ENCODE measurements at regions not wholly inside any gene's neighbourhood (a gene's known extent, or its start where the extent isn't known, plus 50 kb on each side); places are given as distances from the start of the nearest gene placed in this dataset.

- intact Hi-C loops (cut with DNase I; ENCODE audit: low total_unique reads) = no loop called here
- no peaks in the 10 kb centered on the region for H3K9me3 ChIP-seq
Measured at GRCh38 chr10:128380946-128381345, 254.7 kb upstream of the MKI67 start.

DNA sequence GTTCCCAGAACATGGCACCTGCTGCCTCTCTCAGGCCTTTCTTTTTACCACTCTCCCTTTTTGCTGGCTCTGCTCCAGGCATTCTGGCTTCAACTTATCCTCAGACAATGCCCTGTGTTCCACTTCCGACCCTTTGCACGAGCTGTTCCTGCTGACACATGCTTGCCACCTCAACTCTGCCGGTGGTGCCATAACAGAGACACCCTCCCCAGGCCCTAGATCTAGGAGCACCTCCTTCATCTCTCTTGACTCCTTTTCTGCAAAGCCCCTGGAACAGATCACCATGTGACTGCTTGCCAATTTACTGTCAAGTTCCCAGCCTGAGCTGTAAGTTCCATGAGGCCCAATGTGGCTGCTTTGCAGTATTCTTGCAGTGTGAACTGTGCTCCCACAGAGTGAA is 256.0 kb upstream of the MKI67 start:
- DNase-seq = no peak
- Histone ChIP-seq H3K27ac (no peak overlapping the region), H3K4me1 (no peaks in the 10 kb centered on the region), H3K4me3 (no peak overlapping the region), H3K9me3 (no peaks in the 10 kb centered on the region), H3K27me3 (no peaks in the 10 kb centered on the region), H3K36me3 (no peaks in the 10 kb centered on the region)
- TF ChIP-seq POLR2A (IDR thresholded peaks at IDR 0.05) (no peak), CTCF (IDR thresholded peaks at IDR 0.05) (no peak)
- intact Hi-C loops (cut with DNase I; ENCODE audit: low total_unique reads) = no loop called here

More at GRCh38 chr10:128380946-128381345, 254.7 kb upstream of the MKI67 start:
- Histone ChIP-seq H3K4me3 (no peak overlapping the region), H3K4me1 (no peaks in the 10 kb centered on the region), H3K27ac (no peak overlapping the region), H3K27me3 (no peaks in the 10 kb centered on the region), H3K36me3 (no peaks in the 10 kb centered on the region)
- TF ChIP-seq CTCF (IDR thresholded peaks at IDR 0.05) (no peak), POLR2A (IDR thresholded peaks at IDR 0.05) (no peak)
- DNase-seq = no peak

DNA sequence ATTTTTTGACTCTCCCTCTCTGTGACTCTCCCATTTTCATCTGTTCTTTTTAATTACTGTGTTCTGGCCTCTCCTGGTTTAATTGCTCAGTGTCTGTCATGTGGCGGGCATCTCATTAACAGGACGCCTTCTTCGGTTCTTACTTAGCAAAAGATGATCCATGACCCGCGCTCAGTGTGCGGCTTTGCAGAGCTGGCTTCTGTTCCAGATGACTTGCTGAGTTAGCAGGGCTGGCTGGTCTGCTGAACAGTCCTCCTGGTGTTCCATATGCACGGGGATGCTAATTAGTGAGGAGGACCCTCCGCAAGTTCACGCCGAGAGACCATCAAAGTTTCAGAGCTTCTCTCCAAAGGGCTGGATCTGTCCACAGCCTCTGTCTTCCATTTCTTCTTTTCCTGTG is 258.6 kb upstream of the MKI67 start:
- Histone ChIP-seq H3K9me3 (no peaks in the 10 kb centered on the region), H3K4me1 (no peaks in the 10 kb centered on the region), H3K4me3 (no peak overlapping the region), H3K36me3 (no peaks in the 10 kb centered on the region), H3K27me3 (no peaks in the 10 kb centered on the region), H3K27ac (no peak overlapping the region)
- TF ChIP-seq POLR2A (IDR thresholded peaks at IDR 0.05) = no peak
- no peak for TF ChIP-seq CTCF (IDR thresholded peaks at IDR 0.05)
- no peak for DNase-seq
- intact Hi-C loops (cut with DNase I; ENCODE audit: low total_unique reads) = no loop called here

GRCh38 chr10:128386231-128386630 is 260.0 kb upstream of the MKI67 start:
- Histone ChIP-seq H3K36me3 (no peaks in the 10 kb centered on the region), H3K27ac (no peak overlapping the region), H3K4me1 (no peaks in the 10 kb centered on the region), H3K9me3 (no peaks in the 10 kb centered on the region), H3K4me3 (no peak overlapping the region), H3K27me3 (no peaks in the 10 kb centered on the region)
- DNase-seq = no peak
- TF ChIP-seq POLR2A (IDR thresholded peaks at IDR 0.05) = no peak
- no peak for TF ChIP-seq CTCF (IDR thresholded peaks at IDR 0.05)
- intact Hi-C loops (cut with DNase I; ENCODE audit: low total_unique reads) = no loop called here

DNA sequence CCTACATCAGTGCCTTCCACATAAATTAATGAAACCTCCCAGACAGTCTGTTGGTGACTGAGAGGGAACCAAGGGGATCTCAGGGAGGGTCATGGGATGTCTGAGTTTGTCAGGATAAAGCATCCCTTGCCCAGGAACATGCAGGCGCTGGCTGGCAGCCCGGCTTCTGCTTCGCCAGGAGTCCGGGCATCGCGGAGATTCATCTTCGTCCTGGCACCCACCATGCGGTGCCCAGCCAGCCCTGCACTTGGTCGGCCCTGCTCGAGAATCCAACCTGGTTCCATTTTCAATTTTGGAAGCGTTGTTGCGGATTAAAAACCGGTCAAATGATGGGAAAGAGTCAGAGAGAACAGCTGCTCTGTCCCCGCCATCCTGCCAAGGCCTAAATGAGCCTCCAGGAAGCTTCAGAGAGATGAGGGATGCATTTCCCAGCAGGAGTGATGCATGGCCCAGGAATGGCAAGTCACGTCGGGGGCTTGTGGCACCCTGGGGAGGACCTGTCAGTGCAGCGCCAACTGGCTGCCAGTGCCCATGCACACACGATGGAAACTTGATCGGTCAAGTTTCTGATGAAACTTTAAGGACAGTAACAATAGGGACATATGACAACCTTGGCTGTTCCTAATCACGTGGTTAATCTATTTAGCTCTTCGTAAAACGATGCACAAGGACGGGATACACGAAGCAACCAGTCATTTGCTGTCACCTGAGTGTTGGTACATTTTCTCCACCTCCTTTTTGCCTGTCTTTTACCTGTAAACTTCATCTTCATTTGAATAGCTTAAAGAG is 260.8 kb upstream of the MKI67 start:
- Histone ChIP-seq H3K4me1 (no peaks in the 10 kb centered on the region), H3K27ac (no peak overlapping the region), H3K9me3 (no peaks in the 10 kb centered on the region), H3K27me3 (no peaks in the 10 kb centered on the region), H3K4me3 (no peak overlapping the region), H3K36me3 (no peaks in the 10 kb centered on the region)
- intact Hi-C loops (cut with DNase I; ENCODE audit: low total_unique reads) = no loop called here
- DNase-seq = no peak
- no peak for TF ChIP-seq POLR2A (IDR thresholded peaks at IDR 0.05)
- TF ChIP-seq CTCF (IDR thresholded peaks at IDR 0.05) = no peak

Measured in uterus (tissue), 3 donors.